ENCODE measurements at regions not wholly inside any gene's neighbourhood (a gene's known extent, or its start where the extent isn't known, plus 50 kb on each side); places are given as distances from the start of the nearest gene placed in this dataset.
A peak's percentile ranks its signal among the peaks of the same experiment; 100 is the strongest.

GRCh38 chr15:93820566-93820965 is 410.8 kb upstream of the MCTP2 start:
- H3K4me3 ChIP-seq (ENCODE audit: low read length): no peak overlapping the region
- H3K9me3 ChIP-seq (replicated peaks; ENCODE audit: control insufficient read depth, low read depth, low read length): no peaks in the 10 kb centered on the region
- H3K4me1 ChIP-seq (ENCODE audit: control insufficient read depth, insufficient read depth, low read length): peaks cover 18% of the 10 kb centered on the region
- peak overlapping the region; percentile 70 for H3K27ac ChIP-seq (ENCODE audit: low read length)
- 0% methylated on average over 1 of the region's 4 CpGs for WGBS (ENCODE audit: insufficient coverage)
- no peaks in the 10 kb centered on the region for H3K27me3 ChIP-seq (ENCODE audit: control insufficient read depth, insufficient read depth, low read length)
- DNase-seq: peak; percentile 72
- H3K36me3 ChIP-seq (ENCODE audit: control insufficient read depth, insufficient read depth, low read length): no peaks in the 10 kb centered on the region

- H3K9me3 ChIP-seq (replicated peaks; ENCODE audit: control insufficient read depth, low read depth, low read length): no peaks in the 10 kb centered on the region
- H3K27me3 ChIP-seq (ENCODE audit: control insufficient read depth, insufficient read depth, low read length): no peaks in the 10 kb centered on the region
- WGBS (ENCODE audit: insufficient coverage): 0% methylated on average over 1 of the region's 4 CpGs
- DNase-seq: peak; percentile 88
- H3K36me3 ChIP-seq (ENCODE audit: control insufficient read depth, insufficient read depth, low read length): no peaks in the 10 kb centered on the region
- peaks cover 14% of the 10 kb centered on the region for H3K4me1 ChIP-seq (ENCODE audit: control insufficient read depth, insufficient read depth, low read length)
- H3K27ac ChIP-seq (ENCODE audit: low read length): peak overlapping the region; percentile 70
- no peak overlapping the region for H3K4me3 ChIP-seq (ENCODE audit: low read length)
Observed at GRCh38 chr15:93819826-93820225, 411.5 kb upstream of the MCTP2 start.

GRCh38 chr15:93816815-93817214 is 414.5 kb upstream of the MCTP2 start:
- no peaks in the 10 kb centered on the region for H3K9me3 ChIP-seq (replicated peaks; ENCODE audit: control insufficient read depth, low read depth, low read length)
- no peaks in the 10 kb centered on the region for H3K27me3 ChIP-seq (ENCODE audit: control insufficient read depth, insufficient read depth, low read length)
- H3K27ac ChIP-seq (ENCODE audit: low read length): no peak overlapping the region
- H3K36me3 ChIP-seq (ENCODE audit: control insufficient read depth, insufficient read depth, low read length): no peaks in the 10 kb centered on the region
- no peak for DNase-seq
- H3K4me3 ChIP-seq (ENCODE audit: low read length): no peak overlapping the region
- peaks cover 8% of the 10 kb centered on the region for H3K4me1 ChIP-seq (ENCODE audit: control insufficient read depth, insufficient read depth, low read length)

- Histone ChIP-seq H3K4me3 (ENCODE audit: low read length) (no peak overlapping the region), H3K9me3 (replicated peaks; ENCODE audit: control insufficient read depth, low read depth, low read length) (no peaks in the 10 kb centered on the region), H3K27ac (ENCODE audit: low read length) (no peak overlapping the region), H3K36me3 (ENCODE audit: control insufficient read depth, insufficient read depth, low read length) (no peaks in the 10 kb centered on the region), H3K4me1 (ENCODE audit: control insufficient read depth, insufficient read depth, low read length) (no peaks in the 10 kb centered on the region), H3K27me3 (ENCODE audit: control insufficient read depth, insufficient read depth, low read length) (no peaks in the 10 kb centered on the region)
- DNase-seq: no peak
- WGBS (ENCODE audit: insufficient coverage): 100% methylated on average over 1 of the region's 5 CpGs
Observed at GRCh38 chr15:93811305-93811704, 420.1 kb upstream of the MCTP2 start.

GRCh38 chr15:93809516-93809915 is 421.8 kb upstream of the MCTP2 start:
- H3K36me3 ChIP-seq (ENCODE audit: control insufficient read depth, insufficient read depth, low read length): no peaks in the 10 kb centered on the region
- H3K9me3 ChIP-seq (replicated peaks; ENCODE audit: control insufficient read depth, low read depth, low read length): no peaks in the 10 kb centered on the region
- H3K4me3 ChIP-seq (ENCODE audit: low read length): no peak overlapping the region
- peak; percentile 48 for DNase-seq
- H3K4me1 ChIP-seq (ENCODE audit: control insufficient read depth, insufficient read depth, low read length): no peaks in the 10 kb centered on the region
- H3K27me3 ChIP-seq (ENCODE audit: control insufficient read depth, insufficient read depth, low read length): no peaks in the 10 kb centered on the region
- H3K27ac ChIP-seq (ENCODE audit: low read length): no peak overlapping the region
- no CpG with 5 or more reads among the region's 3 CpGs for WGBS (ENCODE audit: insufficient coverage)

GRCh38 chr15:93803421-93804152 is 427.8 kb upstream of the MCTP2 start:
- Histone ChIP-seq H3K9me3 (replicated peaks; ENCODE audit: control insufficient read depth, low read depth, low read length) (no peaks in the 10 kb centered on the region), H3K4me3 (ENCODE audit: low read length) (no peak overlapping the region), H3K27me3 (ENCODE audit: control insufficient read depth, insufficient read depth, low read length) (no peaks in the 10 kb centered on the region), H3K36me3 (ENCODE audit: control insufficient read depth, insufficient read depth, low read length) (no peaks in the 10 kb centered on the region), H3K27ac (ENCODE audit: low read length) (peak overlapping the region; percentile 78), H3K4me1 (ENCODE audit: control insufficient read depth, insufficient read depth, low read length) (peaks cover 13% of the 10 kb centered on the region)
- peak; percentile 92 for DNase-seq
- 23% methylated on average over 18 of the region's 31 CpGs for WGBS (ENCODE audit: insufficient coverage)

- Histone ChIP-seq H3K4me1 (ENCODE audit: control insufficient read depth, insufficient read depth, low read length) (peaks cover 13% of the 10 kb centered on the region), H3K9me3 (replicated peaks; ENCODE audit: control insufficient read depth, low read depth, low read length) (no peaks in the 10 kb centered on the region), H3K36me3 (ENCODE audit: control insufficient read depth, insufficient read depth, low read length) (no peaks in the 10 kb centered on the region), H3K27ac (ENCODE audit: low read length) (no peak overlapping the region), H3K4me3 (ENCODE audit: low read length) (no peak overlapping the region), H3K27me3 (ENCODE audit: control insufficient read depth, insufficient read depth, low read length) (no peaks in the 10 kb centered on the region)
- DNase-seq: no peak
Observed at GRCh38 chr15:93801206-93801605, 430.2 kb upstream of the MCTP2 start.

GRCh38 chr15:93800805-93801204 is 430.6 kb upstream of the MCTP2 start:
- Histone ChIP-seq H3K4me1 (ENCODE audit: control insufficient read depth, insufficient read depth, low read length) (peaks cover 13% of the 10 kb centered on the region), H3K27ac (ENCODE audit: low read length) (no peak overlapping the region), H3K9me3 (replicated peaks; ENCODE audit: control insufficient read depth, low read depth, low read length) (no peaks in the 10 kb centered on the region), H3K36me3 (ENCODE audit: control insufficient read depth, insufficient read depth, low read length) (no peaks in the 10 kb centered on the region), H3K4me3 (ENCODE audit: low read length) (no peak overlapping the region), H3K27me3 (ENCODE audit: control insufficient read depth, insufficient read depth, low read length) (no peaks in the 10 kb centered on the region)
- DNase-seq: no peak
- WGBS (ENCODE audit: insufficient coverage): no CpG with 5 or more reads among the region's 2 CpGs

GRCh38 chr15:93789441-93789840 is 441.9 kb upstream of the MCTP2 start:
- Histone ChIP-seq H3K27me3 (ENCODE audit: control insufficient read depth, insufficient read depth, low read length) (no peaks in the 10 kb centered on the region), H3K36me3 (ENCODE audit: control insufficient read depth, insufficient read depth, low read length) (no peaks in the 10 kb centered on the region), H3K9me3 (replicated peaks; ENCODE audit: control insufficient read depth, low read depth, low read length) (peaks cover 4% of the 10 kb centered on the region), H3K4me1 (ENCODE audit: control insufficient read depth, insufficient read depth, low read length) (peaks cover 2% of the 10 kb centered on the region), H3K4me3 (ENCODE audit: low read length) (no peak overlapping the region), H3K27ac (ENCODE audit: low read length) (peak overlapping the region; percentile 64)
- DNase-seq: peak; percentile 88
- WGBS (ENCODE audit: insufficient coverage): 60% methylated on average over 1 of the region's 2 CpGs

- Histone ChIP-seq H3K9me3 (replicated peaks; ENCODE audit: control insufficient read depth, low read depth, low read length) (no peaks in the 10 kb centered on the region), H3K27ac (ENCODE audit: low read length) (no peak overlapping the region), H3K4me3 (ENCODE audit: low read length) (no peak overlapping the region), H3K4me1 (ENCODE audit: control insufficient read depth, insufficient read depth, low read length) (no peaks in the 10 kb centered on the region), H3K27me3 (ENCODE audit: control insufficient read depth, insufficient read depth, low read length) (no peaks in the 10 kb centered on the region), H3K36me3 (ENCODE audit: control insufficient read depth, insufficient read depth, low read length) (no peaks in the 10 kb centered on the region)
- WGBS (ENCODE audit: insufficient coverage): no CpG with 5 or more reads among the region's 4 CpGs
- no peak for DNase-seq
Observed at GRCh38 chr15:93780073-93780472, 451.3 kb upstream of the MCTP2 start.

- Histone ChIP-seq H3K9me3 (replicated peaks; ENCODE audit: control insufficient read depth, low read depth, low read length) (no peaks in the 10 kb centered on the region), H3K36me3 (ENCODE audit: control insufficient read depth, insufficient read depth, low read length) (no peaks in the 10 kb centered on the region), H3K4me3 (ENCODE audit: low read length) (no peak overlapping the region), H3K4me1 (ENCODE audit: control insufficient read depth, insufficient read depth, low read length) (no peaks in the 10 kb centered on the region), H3K27ac (ENCODE audit: low read length) (no peak overlapping the region), H3K27me3 (ENCODE audit: control insufficient read depth, insufficient read depth, low read length) (no peaks in the 10 kb centered on the region)
- no peak for DNase-seq
- WGBS (ENCODE audit: insufficient coverage): 100% methylated on average over 2 of the region's 4 CpGs
Observed at GRCh38 chr15:93779341-93779740, 452.0 kb upstream of the MCTP2 start.

Data from muscle of leg (tissue), 3 donors.